IPS-20b (cell line): ENCODE measurements at regions not wholly inside any gene's neighbourhood (a gene's known extent, or its start where the extent isn't known, plus 50 kb on each side); places are given as distances from the start of the nearest gene placed in this dataset.
"Not testable (repeated sequence)": the region's sequence is repeated elsewhere in the genome, so short reads cannot be mapped to it uniquely, and the experiment has no call there.

ENCODE experiments used
- H3K27ac ChIP-seq: one replicate; pipeline ENCODE4 v1.5.1; 2013; ENCODE audit warnings: low read length
- H3K27me3 ChIP-seq: 2 replicates; pipeline ENCODE4 v1.6.1; 2013; ENCODE audit warnings: mild to moderate bottlenecking, low read length, inconsistent platforms; ENCODE audit not compliant: insufficient read depth
- H3K36me3 ChIP-seq: 2 replicates; pipeline ENCODE4 v1.6.1; 2013; ENCODE audit warnings: low read depth, mild to moderate bottlenecking, inconsistent platforms, low read length, moderate library complexity; ENCODE audit not compliant: insufficient read depth
- H3K4me1 ChIP-seq: 2 replicates; pipeline ENCODE4 v1.6.1; 2013; ENCODE audit warnings: mild to moderate bottlenecking, control low read depth, inconsistent platforms, low read length, moderate library complexity; ENCODE audit not compliant: insufficient read depth
- H3K4me3 ChIP-seq: 2 replicates; pipeline ENCODE4 v1.5.1; 2013; ENCODE audit warnings: mild to moderate bottlenecking, low read length, inconsistent platforms
- H3K9ac ChIP-seq: 2 replicates; pipeline ENCODE4 v1.6.1; 2013; ENCODE audit warnings: low read depth, mild to moderate bottlenecking, inconsistent platforms, low read length, moderate library complexity
- H3K9me3 ChIP-seq: 2 replicates; pipeline ENCODE4 v1.6.1; 2013; ENCODE audit warnings: mild to moderate bottlenecking, low read depth, low read length, inconsistent platforms; ENCODE audit not compliant: insufficient read depth

GRCh38 chr5:36739751-36740221, 133.4 kb downstream of the SLC1A3 start:
- H3K4me1 ChIP-seq: peaks cover 6% of the 10 kb centered on the region; the same call in 1 of the 2 replicates
- no peaks in the 10 kb centered on the region for H3K36me3 ChIP-seq
- no peaks in the 10 kb centered on the region for H3K9me3 ChIP-seq
- H3K27me3 ChIP-seq: peaks cover 18% of the 10 kb centered on the region; the same call in 1 of the 2 replicates
- no peak overlapping the region for H3K9ac ChIP-seq
- H3K27ac ChIP-seq: no peak overlapping the region
- no peak overlapping the region for H3K4me3 ChIP-seq

- Histone ChIP-seq H3K4me3 (no peak overlapping the region), H3K36me3 (no peaks in the 10 kb centered on the region), H3K4me1 (peaks cover 6% of the 10 kb centered on the region; the same call in 1 of the 2 replicates), H3K27me3 (peaks cover 24% of the 10 kb centered on the region), H3K9ac (no peak overlapping the region), H3K27ac (no peak overlapping the region), H3K9me3 (no peaks in the 10 kb centered on the region)
Measured at GRCh38 chr5:36740259-36740898, 134.0 kb downstream of the SLC1A3 start.

- Histone ChIP-seq H3K36me3 (no peaks in the 10 kb centered on the region), H3K27me3 (peaks cover 32% of the 10 kb centered on the region), H3K27ac (no peak overlapping the region), H3K9ac (no peak overlapping the region), H3K9me3 (no peaks in the 10 kb centered on the region), H3K4me3 (no peak overlapping the region), H3K4me1 (peaks cover 13% of the 10 kb centered on the region; the same call in 1 of the 2 replicates)
Measured at GRCh38 chr5:36741128-36741527, 134.7 kb downstream of the SLC1A3 start.

DNA sequence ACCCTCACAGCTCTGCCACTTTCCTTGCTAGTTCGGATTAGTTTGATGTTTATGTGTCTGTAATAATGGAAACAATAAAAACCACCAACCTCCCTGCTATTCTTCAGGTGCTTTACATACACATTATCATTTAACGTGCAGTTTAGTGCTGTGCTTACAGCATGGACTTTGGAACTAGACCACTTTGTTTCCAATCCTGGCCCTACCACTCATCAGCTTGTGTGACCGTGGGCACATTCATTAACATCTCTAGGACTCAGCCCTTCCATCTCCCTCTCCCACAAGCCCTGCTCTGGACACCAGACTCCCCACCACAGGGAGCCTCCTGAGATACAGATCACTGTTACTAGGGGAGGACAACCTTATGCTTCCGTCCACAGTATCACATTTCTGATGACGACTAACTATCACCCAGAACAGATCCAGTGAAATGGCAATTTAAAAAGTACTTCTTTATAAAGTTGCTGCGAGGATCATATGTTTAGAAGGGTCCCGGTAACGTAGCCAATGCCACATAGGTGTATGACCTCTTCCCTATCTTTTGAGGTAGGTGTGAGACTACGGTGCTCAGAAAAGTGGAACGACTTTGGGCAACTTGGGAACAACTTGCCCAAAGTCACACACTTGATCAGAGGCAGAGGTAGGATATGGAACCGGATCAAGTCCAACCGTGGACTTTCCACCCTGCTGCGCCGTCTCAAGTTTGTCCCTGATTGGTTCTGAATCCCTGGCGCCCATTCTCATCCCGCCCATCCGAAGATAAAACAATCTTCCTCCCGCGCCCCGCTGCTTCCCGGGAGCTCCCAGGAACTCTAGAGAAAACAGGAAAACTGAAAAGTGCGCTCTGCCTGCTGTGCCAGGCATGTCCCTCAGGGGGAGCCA, 132.4 kb upstream of the NIPBL start:
- Histone ChIP-seq H3K27me3 (peaks cover 51% of the 10 kb centered on the region), H3K4me3 (peak overlapping the region; percentile 78), H3K36me3 (no peaks in the 10 kb centered on the region), H3K4me1 (peaks cover 15% of the 10 kb centered on the region; the same call in 1 of the 2 replicates), H3K27ac (no peak overlapping the region), H3K9me3 (no peaks in the 10 kb centered on the region), H3K9ac (peak overlapping the region; percentile 73; the same call in 1 of the 2 replicates)

DNA sequence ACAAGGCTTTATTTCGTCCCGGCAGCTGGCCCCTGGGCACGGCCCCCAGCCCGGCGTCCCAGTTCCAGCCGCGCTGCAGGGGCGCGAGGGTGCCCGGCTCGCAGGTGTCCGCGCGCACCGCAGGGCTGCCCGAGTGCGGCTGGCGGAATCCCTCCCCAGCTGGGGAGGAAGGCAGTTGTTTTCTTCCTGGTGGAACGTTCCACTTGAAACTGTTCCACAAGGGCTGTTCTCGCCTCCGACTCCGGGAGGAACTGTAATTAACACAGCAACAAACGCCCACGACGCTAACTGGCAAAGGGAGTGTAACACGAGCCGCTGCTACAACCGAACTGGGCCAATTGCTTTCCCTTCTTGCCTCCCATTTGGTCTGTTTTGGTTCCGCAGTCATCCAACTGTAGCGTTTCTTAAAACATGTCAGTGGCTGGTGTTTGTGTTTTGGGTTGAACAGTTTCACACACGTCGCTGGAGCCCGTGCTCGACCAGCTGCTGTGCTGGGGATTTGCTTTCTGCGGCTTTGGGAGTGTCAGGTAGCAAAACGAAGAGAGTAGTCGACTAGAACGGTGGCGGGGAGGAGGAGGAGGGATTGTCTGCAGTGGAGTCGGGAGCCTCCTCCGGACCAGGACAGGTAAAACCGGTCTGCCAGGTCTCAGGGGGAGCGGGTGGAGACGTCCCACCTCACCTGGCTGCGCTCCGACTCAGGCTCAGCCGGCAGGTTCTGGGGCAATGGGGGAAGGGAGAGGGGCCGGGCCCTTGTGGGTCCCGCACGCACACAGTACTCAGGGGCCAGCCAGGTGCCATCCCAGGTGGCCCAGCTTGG, 131.6 kb upstream of the NIPBL start:
- Histone ChIP-seq H3K27ac (peak overlapping the region; percentile 61), H3K4me3 (peak overlapping the region; percentile 78), H3K27me3 (peaks cover 56% of the 10 kb centered on the region), H3K4me1 (peaks cover 15% of the 10 kb centered on the region; the same call in 1 of the 2 replicates), H3K36me3 (no peaks in the 10 kb centered on the region), H3K9ac (peak overlapping the region; percentile 75), H3K9me3 (no peaks in the 10 kb centered on the region)

DNA sequence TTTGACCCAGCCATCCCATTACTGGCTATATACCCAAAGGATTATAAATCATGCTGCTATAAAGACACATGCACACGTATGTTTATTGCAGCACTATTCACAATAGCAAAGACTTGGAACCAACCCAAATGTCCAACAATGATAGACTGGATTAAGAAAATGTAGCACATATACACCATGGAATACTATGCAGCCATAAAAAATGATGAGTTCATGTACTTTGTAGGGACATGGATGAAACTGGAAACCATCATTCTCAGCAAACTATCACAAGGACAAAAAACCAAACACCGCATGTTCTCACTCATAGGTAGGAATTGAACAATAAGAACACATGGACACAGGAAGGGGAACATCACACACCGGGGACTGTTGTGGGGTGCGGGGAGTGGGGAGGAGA, 128.8 kb upstream of the NIPBL start:
- not testable (repeated sequence) for H3K9ac ChIP-seq, H3K4me3 ChIP-seq, H3K27ac ChIP-seq, H3K9me3 ChIP-seq, H3K36me3 ChIP-seq
- peaks cover 15% of the 10 kb centered on the region; the same call in 1 of the 2 replicates for H3K4me1 ChIP-seq
- peaks cover 55% of the 10 kb centered on the region for H3K27me3 ChIP-seq

- Histone ChIP-seq H3K27me3 (peaks cover 17% of the 10 kb centered on the region), H3K9ac (no peak overlapping the region), H3K27ac (no peak overlapping the region), H3K9me3 (no peaks in the 10 kb centered on the region), H3K4me3 (no peak overlapping the region), H3K4me1 (no peaks in the 10 kb centered on the region), H3K36me3 (no peaks in the 10 kb centered on the region)
Measured at GRCh38 chr5:36751886-36752285, 124.7 kb upstream of the NIPBL start.

- Histone ChIP-seq H3K27ac (no peak overlapping the region), H3K36me3 (no peaks in the 10 kb centered on the region), H3K9ac (no peak overlapping the region), H3K4me3 (no peak overlapping the region), H3K9me3 (no peaks in the 10 kb centered on the region), H3K4me1 (no peaks in the 10 kb centered on the region), H3K27me3 (no peaks in the 10 kb centered on the region)
Measured at GRCh38 chr5:36755342-36755741, 121.2 kb upstream of the NIPBL start.

DNA sequence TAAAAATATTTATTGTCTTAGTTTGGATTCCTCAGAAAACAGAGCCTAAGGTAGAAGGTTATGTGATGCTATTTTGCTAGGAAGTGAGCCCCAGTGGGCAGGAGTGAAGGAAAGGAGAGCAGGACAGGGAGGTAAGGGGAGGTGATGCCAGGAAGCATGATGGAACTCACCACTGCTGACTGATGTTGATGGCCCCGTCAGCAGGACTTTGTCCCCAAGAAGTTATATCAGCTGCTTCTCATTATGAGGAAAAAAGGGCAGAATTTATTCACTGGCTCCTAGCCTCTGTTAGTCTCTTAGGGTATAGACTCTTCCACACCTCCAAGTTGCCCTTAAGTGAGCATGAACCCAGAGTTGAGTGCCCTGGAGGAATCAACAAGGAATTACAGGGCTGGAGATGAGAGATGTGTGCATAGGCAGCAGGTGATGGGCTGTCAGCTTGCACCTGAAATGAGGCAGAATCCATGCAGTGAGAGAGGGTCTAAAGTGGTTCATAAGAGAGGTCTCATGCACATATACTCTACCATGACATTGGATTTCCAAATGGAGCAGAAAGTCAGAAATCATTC, 120.6 kb upstream of the NIPBL start:
- Histone ChIP-seq H3K9me3 (no peaks in the 10 kb centered on the region), H3K9ac (no peak overlapping the region), H3K27ac (no peak overlapping the region), H3K36me3 (no peaks in the 10 kb centered on the region), H3K27me3 (no peaks in the 10 kb centered on the region), H3K4me1 (no peaks in the 10 kb centered on the region), H3K4me3 (no peak overlapping the region)

- Histone ChIP-seq H3K4me1 (no peaks in the 10 kb centered on the region), H3K36me3 (no peaks in the 10 kb centered on the region), H3K27me3 (no peaks in the 10 kb centered on the region), H3K4me3 (no peak overlapping the region), H3K9ac (no peak overlapping the region), H3K27ac (no peak overlapping the region), H3K9me3 (no peaks in the 10 kb centered on the region)
Measured at GRCh38 chr5:36756848-36757247, 119.7 kb upstream of the NIPBL start.

GRCh38 chr5:36759117-36759516, 117.5 kb upstream of the NIPBL start:
- Histone ChIP-seq H3K9me3 (no peaks in the 10 kb centered on the region), H3K4me1 (no peaks in the 10 kb centered on the region), H3K36me3 (no peaks in the 10 kb centered on the region), H3K4me3 (no peak overlapping the region), H3K27me3 (no peaks in the 10 kb centered on the region), H3K9ac (no peak overlapping the region), H3K27ac (no peak overlapping the region)
